ENCODE measurements at regions not wholly inside any gene's neighbourhood (a gene's known extent, or its start where the extent isn't known, plus 50 kb on each side); places are given as distances from the start of the nearest gene placed in this dataset.
"Not testable (repeated sequence)": the region's sequence is repeated elsewhere in the genome, so short reads cannot be mapped to it uniquely, and the experiment has no call there.

- in situ Hi-C loops (cut with HindIII; ENCODE audit: low sequenced_read_pairs) = no loop called here
Measured at GRCh38 chr4:17020451-17020850, 122.0 kb upstream of the LDB2 start.

GRCh38 chr4:17018621-17019020, 120.2 kb upstream of the LDB2 start:
- in situ Hi-C loops (cut with HindIII; ENCODE audit: low sequenced_read_pairs) = not testable (repeated sequence)

- in situ Hi-C loops (cut with HindIII; ENCODE audit: low sequenced_read_pairs) = no loop called here
Measured at GRCh38 chr4:17018013-17018412, 119.6 kb upstream of the LDB2 start.

GRCh38 chr4:17013382-17014006, 115.0 kb upstream of the LDB2 start:
- in situ Hi-C loops (cut with HindIII; ENCODE audit: low sequenced_read_pairs) = no loop called here

GRCh38 chr4:17012451-17012850, 114.0 kb upstream of the LDB2 start:
- in situ Hi-C loops (cut with HindIII; ENCODE audit: low sequenced_read_pairs) = no loop called here

GRCh38 chr4:17010426-17011087, 112.1 kb upstream of the LDB2 start:
- in situ Hi-C loops (cut with HindIII; ENCODE audit: low sequenced_read_pairs) = no loop called here

GRCh38 chr4:17009871-17010367, 111.5 kb upstream of the LDB2 start:
- in situ Hi-C loops (cut with HindIII; ENCODE audit: low sequenced_read_pairs) = no loop called here

- in situ Hi-C loops (cut with HindIII; ENCODE audit: low sequenced_read_pairs) = no loop called here
Measured at GRCh38 chr4:17008834-17009345, 110.4 kb upstream of the LDB2 start.

- in situ Hi-C loops (cut with HindIII; ENCODE audit: low sequenced_read_pairs) = not testable (repeated sequence)
Measured at GRCh38 chr4:17003606-17004392, 105.4 kb upstream of the LDB2 start.

- in situ Hi-C loops (cut with HindIII; ENCODE audit: low sequenced_read_pairs) = no loop called here
Measured at GRCh38 chr4:16995451-16995850, 97.0 kb upstream of the LDB2 start.

GRCh38 chr4:16993956-16994840, 95.8 kb upstream of the LDB2 start:
- in situ Hi-C loops (cut with HindIII; ENCODE audit: low sequenced_read_pairs) = no loop called here

- in situ Hi-C loops (cut with HindIII; ENCODE audit: low sequenced_read_pairs) = no loop called here
Measured at GRCh38 chr4:16992566-16993225, 94.3 kb upstream of the LDB2 start.

GRCh38 chr4:16991450-16991849, 93.0 kb upstream of the LDB2 start:
- in situ Hi-C loops (cut with HindIII; ENCODE audit: low sequenced_read_pairs) = no loop called here

GRCh38 chr4:16989371-16989770, 90.9 kb upstream of the LDB2 start:
- in situ Hi-C loops (cut with HindIII; ENCODE audit: low sequenced_read_pairs) = no loop called here

GRCh38 chr4:16988814-16989213, 90.4 kb upstream of the LDB2 start:
- in situ Hi-C loops (cut with HindIII; ENCODE audit: low sequenced_read_pairs) = no loop called here

- in situ Hi-C loops (cut with HindIII; ENCODE audit: low sequenced_read_pairs) = no loop called here
Measured at GRCh38 chr4:16977081-16977480, 78.6 kb upstream of the LDB2 start.

- in situ Hi-C loops (cut with HindIII; ENCODE audit: low sequenced_read_pairs) = no loop called here
Measured at GRCh38 chr4:16969696-16970135, 71.3 kb upstream of the LDB2 start.

- in situ Hi-C loops (cut with HindIII; ENCODE audit: low sequenced_read_pairs) = no loop called here
Measured at GRCh38 chr4:16967722-16968121, 69.3 kb upstream of the LDB2 start.

GRCh38 chr4:16959305-16959704, 60.9 kb upstream of the LDB2 start:
- in situ Hi-C loops (cut with HindIII; ENCODE audit: low sequenced_read_pairs) = loop anchor here (5.0 kb wide), 1 partner anchor 37 kb away; no protein-coding TSS in a partner anchor

All from endothelial cell of hepatic sinusoid (primary cell).